ENCODE measurements at regions not wholly inside any gene's neighbourhood (a gene's known extent, or its start where the extent isn't known, plus 50 kb on each side); places are given as distances from the start of the nearest gene placed in this dataset.

GRCh38 chr2:186307871-186308270, 178.2 kb upstream of the ZC3H15 start:
- H3K4me3 ChIP-seq (ENCODE audit: low read depth, low read length), result no peak overlapping the region
- in situ Hi-C loops (cut with HindIII; ENCODE audit: low sequenced_read_pairs), result no loop called here
- TF ChIP-seq, protein P1, sequence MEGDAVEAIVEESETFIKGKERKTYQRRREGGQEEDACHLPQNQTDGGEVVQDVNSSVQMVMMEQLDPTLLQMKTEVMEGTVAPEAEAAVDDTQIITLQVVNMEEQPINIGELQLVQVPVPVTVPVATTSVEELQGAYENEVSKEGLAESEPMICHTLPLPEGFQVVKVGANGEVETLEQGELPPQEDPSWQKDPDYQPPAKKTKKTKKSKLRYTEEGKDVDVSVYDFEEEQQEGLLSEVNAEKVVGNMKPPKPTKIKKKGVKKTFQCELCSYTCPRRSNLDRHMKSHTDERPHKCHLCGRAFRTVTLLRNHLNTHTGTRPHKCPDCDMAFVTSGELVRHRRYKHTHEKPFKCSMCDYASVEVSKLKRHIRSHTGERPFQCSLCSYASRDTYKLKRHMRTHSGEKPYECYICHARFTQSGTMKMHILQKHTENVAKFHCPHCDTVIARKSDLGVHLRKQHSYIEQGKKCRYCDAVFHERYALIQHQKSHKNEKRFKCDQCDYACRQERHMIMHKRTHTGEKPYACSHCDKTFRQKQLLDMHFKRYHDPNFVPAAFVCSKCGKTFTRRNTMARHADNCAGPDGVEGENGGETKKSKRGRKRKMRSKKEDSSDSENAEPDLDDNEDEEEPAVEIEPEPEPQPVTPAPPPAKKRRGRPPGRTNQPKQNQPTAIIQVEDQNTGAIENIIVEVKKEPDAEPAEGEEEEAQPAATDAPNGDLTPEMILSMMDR (IDR thresholded peaks at IDR 0.05; ENCODE audit: low read depth, low read length, missing control alignments), result no peak
- DNase-seq (ENCODE audit: low read depth), result no peak

- DNase-seq (ENCODE audit: low read depth), result no peak
- in situ Hi-C loops (cut with HindIII; ENCODE audit: low sequenced_read_pairs), result no loop called here
- H3K4me3 ChIP-seq (ENCODE audit: low read depth, low read length), result no peak overlapping the region
- TF ChIP-seq, protein P1 (IDR thresholded peaks at IDR 0.05; ENCODE audit: low read depth, low read length, missing control alignments), result no peak
Measured at GRCh38 chr2:186308347-186308746, 177.7 kb upstream of the ZC3H15 start.

DNA sequence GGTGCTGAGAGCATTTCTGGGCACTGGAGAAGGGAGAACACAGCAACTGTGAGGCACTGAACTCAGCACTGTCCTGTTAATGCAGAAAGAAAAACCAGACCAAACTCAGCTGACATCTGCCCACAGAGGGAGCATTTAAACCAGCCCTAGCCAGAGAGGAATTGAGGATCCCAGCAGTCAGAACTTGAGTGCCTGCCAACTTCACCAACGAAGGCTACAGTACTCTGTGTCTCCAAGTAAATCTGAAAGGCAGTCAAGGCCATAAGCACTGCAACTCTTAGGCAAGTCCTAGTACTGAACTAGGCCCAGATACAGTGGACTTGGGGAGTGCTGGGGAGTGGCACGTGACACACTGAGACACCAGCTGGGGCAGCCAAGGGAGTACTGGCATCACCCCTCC, 176.2 kb upstream of the ZC3H15 start:
- in situ Hi-C loops (cut with HindIII; ENCODE audit: low sequenced_read_pairs), result no loop called here
- DNase-seq (ENCODE audit: low read depth), result peak; percentile 22
- TF ChIP-seq, protein P1 (IDR thresholded peaks at IDR 0.05; ENCODE audit: low read depth, low read length, missing control alignments), result no peak
- no peak overlapping the region for H3K4me3 ChIP-seq (ENCODE audit: low read depth, low read length)

DNA sequence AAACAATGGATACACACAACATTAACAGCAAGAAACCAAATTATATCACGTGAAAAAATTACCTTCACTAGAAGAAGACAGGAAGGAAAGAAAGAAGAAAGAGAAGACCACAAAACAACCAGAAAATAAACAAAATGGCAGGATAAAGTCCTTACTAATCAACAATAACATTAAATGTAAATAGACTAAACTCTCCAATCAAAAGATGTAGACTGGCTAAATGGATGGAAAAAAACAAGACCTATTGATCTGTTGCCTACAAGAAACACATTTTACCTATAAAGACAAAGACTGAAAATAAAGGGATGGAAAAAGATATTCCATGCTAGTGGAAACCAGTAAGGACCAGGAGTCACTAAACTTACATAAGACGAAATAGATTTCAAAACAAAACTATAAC, 167.0 kb upstream of the ZC3H15 start:
- no peak overlapping the region for H3K4me3 ChIP-seq (ENCODE audit: low read depth, low read length)
- DNase-seq (ENCODE audit: low read depth), result no peak
- in situ Hi-C loops (cut with HindIII; ENCODE audit: low sequenced_read_pairs), result no loop called here
- TF ChIP-seq, protein P1 (IDR thresholded peaks at IDR 0.05; ENCODE audit: low read depth, low read length, missing control alignments), result no peak

- in situ Hi-C loops (cut with HindIII; ENCODE audit: low sequenced_read_pairs), result no loop called here
- TF ChIP-seq, protein P1 (IDR thresholded peaks at IDR 0.05; ENCODE audit: low read depth, low read length, missing control alignments), result no peak
- no peak for DNase-seq (ENCODE audit: low read depth)
- no peak overlapping the region for H3K4me3 ChIP-seq (ENCODE audit: low read depth, low read length)
Measured at GRCh38 chr2:186325827-186326535, 160.1 kb upstream of the ZC3H15 start.

GRCh38 chr2:186327251-186327868, 158.7 kb upstream of the ZC3H15 start:
- TF ChIP-seq, protein P1 (IDR thresholded peaks at IDR 0.05; ENCODE audit: low read depth, low read length, missing control alignments), result no peak
- no peak overlapping the region for H3K4me3 ChIP-seq (ENCODE audit: low read depth, low read length)
- no peak for DNase-seq (ENCODE audit: low read depth)
- in situ Hi-C loops (cut with HindIII; ENCODE audit: low sequenced_read_pairs), result no loop called here
